ENCODE measurements at regions not wholly inside any gene's neighbourhood (a gene's known extent, or its start where the extent isn't known, plus 50 kb on each side); places are given as distances from the start of the nearest gene placed in this dataset.

- Mint-ChIP-seq H3K27me3 (ENCODE audit: insufficient read depth, unreplicated experiment) (peaks cover 2% of the 10 kb centered on the region), H3K36me3 (ENCODE audit: insufficient read depth, unreplicated experiment) (no peaks in the 10 kb centered on the region), H3K27ac (ENCODE audit: unreplicated experiment) (no peak overlapping the region), H3K4me3 (ENCODE audit: unreplicated experiment) (no peak overlapping the region), H3K4me1 (ENCODE audit: low read depth, unreplicated experiment) (no peaks in the 10 kb centered on the region), H3K9me3 (ENCODE audit: unreplicated experiment) (peaks cover 16% of the 10 kb centered on the region)
- no TSS peak for BruUV-seq (replicated peaks)
- Histone ChIP-seq H3K4me1 (no peaks in the 10 kb centered on the region), H3K4me3 (ENCODE audit: low read depth, low read length) (no peak overlapping the region), H3K36me3 (ENCODE audit: control insufficient read depth, insufficient read depth, low read length) (no peaks in the 10 kb centered on the region), H3K9me3 (no peaks in the 10 kb centered on the region), H3K27me3 (replicated peaks; ENCODE audit: control insufficient read depth, insufficient read depth, low read length) (no peaks in the 10 kb centered on the region; the same call in 1 of the 2 replicates)
- TF ChIP-seq CTCF (IDR thresholded peaks at IDR 0.05; ENCODE audit: insufficient read depth in 1 of 2, low read depth in 1 of 2, low read length in 1 of 2, severe bottlenecking in 1 of 2, unreplicated experiment in 1 of 2): no peak
- ChIA-PET POLR2A (no interaction called here), CTCF (no interaction called here)
- intact Hi-C loops (cut with micrococcal nuclease; ENCODE audit: unreplicated experiment): no loop called here
- no peak for DNase-seq
These were observed 424.8 kb downstream of the QKI start for GRCh38 chr6:163839296-163839695.

- no peak overlapping the region for H3K27ac Mint-ChIP-seq (ENCODE audit: unreplicated experiment)
- H3K36me3 Mint-ChIP-seq (ENCODE audit: insufficient read depth, unreplicated experiment): no peaks in the 10 kb centered on the region
- intact Hi-C loops (cut with micrococcal nuclease; ENCODE audit: unreplicated experiment): no loop called here
- Histone ChIP-seq H3K36me3 (ENCODE audit: control insufficient read depth, insufficient read depth, low read length) (no peaks in the 10 kb centered on the region), H3K9me3 (no peaks in the 10 kb centered on the region), H3K4me3 (ENCODE audit: low read depth, low read length) (no peak overlapping the region; the same call in 1 of the 2 replicates), H3K27me3 (replicated peaks; ENCODE audit: control insufficient read depth, insufficient read depth, low read length) (no peaks in the 10 kb centered on the region; the same call in 1 of the 2 replicates), H3K4me1 (no peaks in the 10 kb centered on the region)
- DNase-seq: no peak
- peaks cover 2% of the 10 kb centered on the region for H3K27me3 Mint-ChIP-seq (ENCODE audit: insufficient read depth, unreplicated experiment)
- POLR2A ChIA-PET: no interaction called here
- CTCF ChIA-PET: no interaction called here
- no peak for TF ChIP-seq CTCF (IDR thresholded peaks at IDR 0.05; ENCODE audit: insufficient read depth in 1 of 2, low read depth in 1 of 2, low read length in 1 of 2, severe bottlenecking in 1 of 2, unreplicated experiment in 1 of 2)
- H3K4me1 Mint-ChIP-seq (ENCODE audit: low read depth, unreplicated experiment): no peaks in the 10 kb centered on the region
- H3K9me3 Mint-ChIP-seq (ENCODE audit: unreplicated experiment): peaks cover 16% of the 10 kb centered on the region
- no TSS peak for BruUV-seq (replicated peaks)
- no peak overlapping the region for H3K4me3 Mint-ChIP-seq (ENCODE audit: unreplicated experiment)
These were observed 423.3 kb downstream of the QKI start for GRCh38 chr6:163837691-163838431.

- Mint-ChIP-seq H3K4me3 (ENCODE audit: unreplicated experiment) (no peak overlapping the region), H3K27ac (ENCODE audit: unreplicated experiment) (no peak overlapping the region), H3K27me3 (ENCODE audit: insufficient read depth, unreplicated experiment) (peaks cover 8% of the 10 kb centered on the region), H3K9me3 (ENCODE audit: unreplicated experiment) (peaks cover 14% of the 10 kb centered on the region), H3K36me3 (ENCODE audit: insufficient read depth, unreplicated experiment) (no peaks in the 10 kb centered on the region), H3K4me1 (ENCODE audit: low read depth, unreplicated experiment) (no peaks in the 10 kb centered on the region)
- Histone ChIP-seq H3K36me3 (ENCODE audit: control insufficient read depth, insufficient read depth, low read length) (no peaks in the 10 kb centered on the region), H3K27me3 (replicated peaks; ENCODE audit: control insufficient read depth, insufficient read depth, low read length) (no peaks in the 10 kb centered on the region; the same call in 1 of the 2 replicates), H3K9me3 (no peaks in the 10 kb centered on the region), H3K4me1 (no peaks in the 10 kb centered on the region), H3K4me3 (ENCODE audit: low read depth, low read length) (no peak overlapping the region)
- no TSS peak for BruUV-seq (replicated peaks)
- no peak for TF ChIP-seq CTCF (IDR thresholded peaks at IDR 0.05; ENCODE audit: insufficient read depth in 1 of 2, low read depth in 1 of 2, low read length in 1 of 2, severe bottlenecking in 1 of 2, unreplicated experiment in 1 of 2)
- ChIA-PET CTCF (interaction anchor here (0.6 kb wide), 1 partner anchor 91 kb away, joined by 4 read pairs; no protein-coding TSS in a partner anchor), POLR2A (no interaction called here)
- DNase-seq: no peak
- intact Hi-C loops (cut with micrococcal nuclease; ENCODE audit: unreplicated experiment): no loop called here
These were observed 422.6 kb downstream of the QKI start for GRCh38 chr6:163836876-163837690.

Measured in Caco-2 (cell line).